HepG2 (cell line): ENCODE measurements at regions not wholly inside any gene's neighbourhood (a gene's known extent, or its start where the extent isn't known, plus 50 kb on each side); places are given as distances from the start of the nearest gene placed in this dataset.
"Not testable (repeated sequence)": the region's sequence is repeated elsewhere in the genome, so short reads cannot be mapped to it uniquely, and the experiment has no call there.

Source experiments
- JUN ChIP-seq: sonication (generic); formaldehyde crosslinking; IDR thresholded peaks from 2 replicates; pipeline ENCODE4 v1.4.0; 2020; ENCODE audit warnings: mild to moderate bottlenecking, missing genetic modification reagents
- TF ChIP-seq, protein P1 (sequence below): sonication (generic); formaldehyde crosslinking; IDR thresholded peaks from 2 replicates; pipeline ENCODE4 v1.9.0; 2021; ENCODE audit warnings: missing genetic modification reagents, borderline replicate concordance

DNA sequence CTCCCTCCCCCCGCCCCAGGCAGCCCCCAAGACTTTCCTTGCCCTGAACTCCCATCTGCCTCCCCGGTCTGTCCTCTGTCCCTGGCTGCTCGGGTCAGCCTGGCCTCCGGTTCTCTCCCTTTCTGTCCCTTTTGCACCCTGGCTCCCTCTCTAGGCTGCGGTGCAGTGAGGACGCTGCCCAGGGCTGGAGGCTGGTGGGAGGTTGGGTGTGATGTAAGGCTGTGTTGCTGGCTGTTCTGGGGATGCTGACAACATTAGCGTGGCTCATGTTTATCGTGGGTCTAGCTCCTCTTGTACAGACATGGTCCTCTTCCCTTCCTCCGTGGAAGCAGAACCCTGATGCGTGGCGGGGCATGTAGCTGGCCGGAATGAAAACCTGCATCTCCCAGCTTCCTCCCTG is 357.5 kb downstream of the CNTNAP3B start:
- not testable (repeated sequence) for TF ChIP-seq JUN (CRISPR knock-in tag)
- TF ChIP-seq, protein P1, sequence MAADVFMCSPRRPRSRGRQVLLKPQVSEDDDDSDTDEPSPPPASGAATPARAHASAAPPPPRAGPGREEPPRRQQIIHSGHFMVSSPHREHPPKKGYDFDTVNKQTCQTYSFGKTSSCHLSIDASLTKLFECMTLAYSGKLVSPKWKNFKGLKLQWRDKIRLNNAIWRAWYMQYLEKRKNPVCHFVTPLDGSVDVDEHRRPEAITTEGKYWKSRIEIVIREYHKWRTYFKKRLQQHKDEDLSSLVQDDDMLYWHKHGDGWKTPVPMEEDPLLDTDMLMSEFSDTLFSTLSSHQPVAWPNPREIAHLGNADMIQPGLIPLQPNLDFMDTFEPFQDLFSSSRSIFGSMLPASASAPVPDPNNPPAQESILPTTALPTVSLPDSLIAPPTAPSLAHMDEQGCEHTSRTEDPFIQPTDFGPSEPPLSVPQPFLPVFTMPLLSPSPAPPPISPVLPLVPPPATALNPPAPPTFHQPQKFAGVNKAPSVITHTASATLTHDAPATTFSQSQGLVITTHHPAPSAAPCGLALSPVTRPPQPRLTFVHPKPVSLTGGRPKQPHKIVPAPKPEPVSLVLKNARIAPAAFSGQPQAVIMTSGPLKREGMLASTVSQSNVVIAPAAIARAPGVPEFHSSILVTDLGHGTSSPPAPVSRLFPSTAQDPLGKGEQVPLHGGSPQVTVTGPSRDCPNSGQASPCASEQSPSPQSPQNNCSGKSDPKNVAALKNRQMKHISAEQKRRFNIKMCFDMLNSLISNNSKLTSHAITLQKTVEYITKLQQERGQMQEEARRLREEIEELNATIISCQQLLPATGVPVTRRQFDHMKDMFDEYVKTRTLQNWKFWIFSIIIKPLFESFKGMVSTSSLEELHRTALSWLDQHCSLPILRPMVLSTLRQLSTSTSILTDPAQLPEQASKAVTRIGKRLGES (CRISPR knock-in tag), result not testable (repeated sequence)
